CD4-positive, alpha-beta T cell treated with Interferon alpha-2 for 1 hour (primary cell): ENCODE measurements at regions not wholly inside any gene's neighbourhood (a gene's known extent, or its start where the extent isn't known, plus 50 kb on each side); places are given as distances from the start of the nearest gene placed in this dataset.
A peak's percentile ranks its signal among the peaks of the same experiment; 100 is the strongest.

Experiments
- DNase-seq, 2 donors: peaks; one replicate each; pipeline ENCODE4 v3.0.0-alpha.2; 2020 to 2022

DNA sequence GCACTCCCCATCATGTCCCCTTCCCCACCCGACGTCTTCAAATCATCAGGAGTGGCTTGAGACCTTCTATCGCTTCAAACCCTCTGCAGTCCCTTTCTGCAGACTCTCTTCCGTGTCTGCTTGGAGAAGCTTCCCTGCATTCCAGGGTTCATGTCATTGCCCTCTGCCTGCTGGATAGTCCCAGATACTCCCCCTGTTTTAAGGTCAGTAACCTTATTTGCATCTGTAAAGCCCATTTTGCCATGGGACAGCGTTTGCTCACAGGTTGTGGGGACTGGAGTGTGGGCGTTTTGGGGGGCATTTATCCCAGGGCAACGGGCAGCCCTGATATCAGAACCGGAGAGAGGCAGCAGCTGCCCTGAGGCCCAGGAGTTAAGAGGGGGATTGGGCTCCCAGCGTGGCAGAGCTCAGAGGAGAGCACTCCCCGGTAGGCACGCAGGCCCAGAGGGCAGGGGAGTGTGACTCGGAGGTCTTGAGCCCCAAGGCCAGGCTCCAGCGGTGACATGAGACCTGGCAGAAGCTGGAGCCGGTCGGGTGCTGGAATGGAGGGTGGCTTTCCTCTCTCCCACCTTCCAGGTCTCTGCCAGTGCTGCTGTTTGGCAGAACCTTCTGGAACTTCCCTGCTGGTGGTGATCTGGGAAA lies 73.8 kb downstream of the RTP5 start:
- DNase-seq, result no peak

DNA sequence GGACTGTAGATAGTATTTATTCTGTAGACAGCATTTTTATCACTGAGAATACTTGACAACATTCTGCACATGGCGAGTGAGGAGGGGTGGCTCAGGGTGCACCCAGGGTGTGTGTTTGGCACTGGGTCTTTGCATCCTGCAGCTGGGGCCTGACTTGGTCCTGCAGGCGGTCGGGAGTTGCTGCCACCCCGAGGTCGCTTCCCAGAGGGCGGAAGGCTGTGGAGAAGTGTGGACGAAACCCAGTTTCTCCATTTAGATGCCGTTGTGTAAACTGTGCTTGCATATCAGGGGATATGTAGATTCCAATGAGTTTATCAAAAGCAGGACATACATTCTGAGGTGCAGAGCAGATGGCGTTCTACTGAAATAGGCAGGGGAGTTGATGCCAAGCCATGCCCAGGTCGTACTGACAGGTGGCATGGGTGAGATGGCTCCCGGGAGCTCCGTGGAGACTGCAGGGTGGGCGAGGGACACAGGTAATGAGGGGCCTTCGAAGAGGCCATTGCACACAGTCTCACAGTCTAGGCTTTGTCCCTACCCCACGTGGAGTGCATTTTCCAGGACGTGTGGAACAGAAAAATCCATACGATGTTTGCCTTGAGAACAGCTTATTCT lies 74.5 kb downstream of the RTP5 start:
- no peak for DNase-seq

DNA sequence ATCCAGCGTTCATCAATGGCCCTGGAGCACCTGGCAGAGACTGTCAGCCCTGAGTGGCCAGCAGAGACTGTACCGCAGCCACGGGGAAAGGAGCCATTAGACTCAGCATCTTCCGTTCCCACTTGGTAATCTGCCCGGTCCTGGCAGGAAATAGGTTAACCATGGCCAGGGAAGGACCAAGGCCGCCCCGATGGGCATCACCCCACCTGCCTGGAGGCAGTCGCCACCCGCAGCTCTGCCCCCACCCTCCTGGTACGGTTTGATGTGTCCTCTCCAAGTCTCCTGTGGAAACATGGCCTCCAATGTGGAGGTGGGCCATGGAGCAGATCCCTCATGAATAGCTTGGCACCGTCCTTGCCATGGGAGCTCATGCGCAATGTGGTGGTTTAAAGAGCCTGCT lies 75.3 kb downstream of the RTP5 start:
- DNase-seq, result no peak

DNA sequence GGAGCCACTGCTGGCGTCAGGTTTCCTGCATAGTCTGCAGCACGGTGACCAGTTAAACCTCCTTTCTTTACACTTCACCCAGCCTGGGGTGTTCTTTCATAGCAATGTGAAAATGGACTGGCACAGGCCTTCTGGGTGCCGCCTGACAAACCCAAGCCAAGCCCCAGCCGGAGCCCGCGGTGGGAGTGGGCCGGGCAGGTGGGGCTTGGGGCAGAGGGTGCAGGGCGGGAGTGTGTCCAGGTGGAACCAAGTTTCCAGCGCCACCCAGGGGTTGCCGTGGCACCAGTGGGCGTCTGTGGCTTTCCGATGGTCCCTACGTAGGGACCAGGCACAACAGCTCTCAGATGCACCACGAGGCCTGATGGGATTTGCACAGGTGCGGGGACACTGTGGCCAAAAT lies 75.8 kb downstream of the RTP5 start:
- DNase-seq, result no peak

DNA sequence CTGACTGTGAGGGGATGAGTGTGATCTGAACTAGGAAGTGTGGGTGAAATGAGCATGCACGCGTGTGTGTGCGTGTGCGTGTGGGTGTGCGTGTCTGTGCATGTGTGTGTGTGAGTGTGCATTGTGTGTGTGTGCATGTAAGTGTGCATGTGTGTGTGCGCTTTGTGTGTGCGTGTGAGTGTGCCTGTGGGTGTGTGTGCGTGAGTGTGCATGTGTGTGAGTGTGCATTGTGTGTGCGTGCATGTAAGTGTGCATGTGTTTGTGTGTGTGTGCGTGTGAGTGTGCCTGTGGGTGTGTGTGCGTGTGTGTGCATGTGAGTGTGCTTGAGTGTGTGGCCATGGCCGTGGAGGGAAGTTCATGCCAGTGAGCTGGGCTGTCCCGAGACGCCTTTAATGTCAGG lies 76.3 kb downstream of the RTP5 start:
- DNase-seq, result no peak

DNA sequence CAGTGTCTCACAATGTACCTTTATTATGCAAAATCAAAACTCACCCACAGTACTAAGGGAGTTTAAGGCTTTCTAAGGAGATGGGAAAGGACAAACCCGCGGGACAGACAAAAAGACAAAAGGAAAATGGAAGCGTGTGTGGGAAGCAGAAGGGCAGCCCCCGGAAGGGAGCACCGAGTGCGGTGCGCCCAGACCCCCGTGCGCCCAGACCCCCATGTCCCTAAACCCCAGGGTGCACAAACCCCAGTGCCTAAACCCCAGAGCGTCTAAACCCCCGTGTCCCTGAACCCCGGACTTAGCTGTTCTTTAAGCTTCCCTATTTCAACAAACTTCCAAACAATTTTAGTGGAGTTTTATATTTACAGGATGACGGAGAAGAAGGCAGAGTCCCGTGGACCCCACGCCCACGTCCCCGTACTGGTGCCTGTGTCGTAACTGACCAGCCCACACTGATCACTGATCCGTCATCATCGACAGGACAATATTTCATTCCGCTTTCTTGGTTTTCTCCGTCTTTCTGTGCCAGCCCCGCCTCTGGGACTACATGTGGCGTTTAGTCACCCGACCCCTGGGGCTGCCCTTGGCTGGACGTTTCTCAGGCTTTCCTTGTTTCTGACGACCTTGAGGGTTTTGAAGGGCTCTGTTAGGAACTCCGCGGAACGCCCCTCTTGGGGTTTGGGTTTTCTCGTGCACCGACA lies 76.9 kb downstream of the RTP5 start:
- no peak for DNase-seq

DNA sequence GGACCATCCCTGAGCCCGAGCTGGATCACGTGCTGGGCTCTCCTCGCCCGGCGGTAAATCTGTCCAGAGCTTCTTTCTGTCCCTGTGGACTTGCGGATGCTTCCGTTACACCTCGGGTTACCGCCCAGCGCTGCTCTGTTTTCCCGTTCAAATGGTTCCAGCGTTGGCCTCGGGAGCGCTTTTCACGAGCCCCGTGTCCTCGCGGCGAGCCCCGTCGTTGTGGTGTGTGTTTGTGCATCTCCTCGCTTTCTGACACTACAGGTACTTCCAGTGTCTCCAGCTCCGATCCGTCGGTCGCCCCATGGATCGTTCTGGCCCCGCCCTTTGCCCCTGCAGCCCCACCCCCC lies 77.4 kb downstream of the RTP5 start:
- no peak for DNase-seq

DNA sequence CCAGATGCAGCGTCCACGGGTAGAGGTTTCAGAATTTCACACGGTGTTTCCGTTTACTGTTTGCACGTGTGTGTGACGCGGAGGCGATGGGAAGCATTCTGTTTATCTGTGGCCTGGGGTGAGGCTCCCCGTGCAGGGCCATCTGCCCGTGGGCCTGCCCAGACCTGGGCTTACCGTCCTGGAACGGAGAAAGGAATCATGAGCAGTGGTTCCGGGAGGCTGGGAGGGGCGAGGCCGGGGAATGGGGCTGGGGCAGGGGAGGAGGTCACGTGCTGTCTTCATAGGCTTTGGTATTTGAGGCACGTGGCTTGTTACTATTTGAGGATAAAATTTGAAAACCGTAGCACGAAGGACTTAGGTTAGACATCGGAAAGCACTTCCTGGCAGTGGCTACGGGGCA lies 77.9 kb downstream of the RTP5 start:
- DNase-seq, result no peak

DNA sequence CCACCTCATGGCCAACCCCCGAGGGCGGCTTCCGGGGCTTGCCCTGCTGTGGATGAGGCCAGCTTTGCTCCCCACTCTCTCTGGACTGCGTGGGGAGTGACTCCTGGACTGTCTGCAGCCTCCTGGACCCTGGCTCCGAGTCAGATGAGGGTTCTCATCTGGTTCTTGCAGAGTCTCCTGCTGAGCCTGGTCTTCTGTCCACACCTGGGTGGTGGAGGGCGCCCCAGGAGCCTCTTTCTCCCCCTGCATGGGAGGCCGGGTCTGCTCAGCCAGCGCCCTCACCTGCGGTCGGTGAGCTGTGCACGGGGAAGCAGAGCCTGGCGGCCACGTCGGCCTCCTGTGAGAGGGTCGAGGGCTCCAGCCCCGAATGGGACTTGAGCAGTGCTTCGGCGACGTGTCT lies 78.3 kb downstream of the RTP5 start:
- DNase-seq, result no peak

DNA sequence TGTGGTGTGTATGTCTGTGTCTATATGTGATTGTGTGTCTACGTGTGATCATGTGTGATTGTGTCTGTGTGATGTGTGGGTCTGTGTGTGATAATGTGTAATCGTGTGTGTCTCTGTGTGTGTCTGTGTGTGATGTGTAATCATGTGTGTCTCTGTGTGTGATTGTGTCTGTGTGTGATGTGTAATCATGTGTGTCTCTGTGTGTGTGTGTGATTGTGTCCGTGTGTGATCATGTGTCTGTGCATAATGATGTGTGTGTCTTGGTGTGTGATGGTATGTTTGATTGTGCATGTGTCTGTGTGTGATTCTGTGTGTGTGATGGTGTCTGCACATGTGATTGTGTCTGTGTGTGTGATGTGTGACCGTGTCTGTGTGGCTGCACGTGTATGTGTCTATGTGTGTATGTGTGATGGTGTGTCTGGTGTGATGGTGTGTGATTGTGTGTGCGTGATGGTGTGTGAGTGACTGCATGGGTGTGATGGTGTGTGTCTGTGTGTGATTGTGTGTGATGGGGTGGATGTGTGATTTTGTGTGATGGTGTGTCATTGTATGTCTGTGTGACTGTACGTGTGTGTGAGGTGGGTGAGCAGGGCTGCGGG lies 78.9 kb downstream of the RTP5 start:
- no peak for DNase-seq

DNA sequence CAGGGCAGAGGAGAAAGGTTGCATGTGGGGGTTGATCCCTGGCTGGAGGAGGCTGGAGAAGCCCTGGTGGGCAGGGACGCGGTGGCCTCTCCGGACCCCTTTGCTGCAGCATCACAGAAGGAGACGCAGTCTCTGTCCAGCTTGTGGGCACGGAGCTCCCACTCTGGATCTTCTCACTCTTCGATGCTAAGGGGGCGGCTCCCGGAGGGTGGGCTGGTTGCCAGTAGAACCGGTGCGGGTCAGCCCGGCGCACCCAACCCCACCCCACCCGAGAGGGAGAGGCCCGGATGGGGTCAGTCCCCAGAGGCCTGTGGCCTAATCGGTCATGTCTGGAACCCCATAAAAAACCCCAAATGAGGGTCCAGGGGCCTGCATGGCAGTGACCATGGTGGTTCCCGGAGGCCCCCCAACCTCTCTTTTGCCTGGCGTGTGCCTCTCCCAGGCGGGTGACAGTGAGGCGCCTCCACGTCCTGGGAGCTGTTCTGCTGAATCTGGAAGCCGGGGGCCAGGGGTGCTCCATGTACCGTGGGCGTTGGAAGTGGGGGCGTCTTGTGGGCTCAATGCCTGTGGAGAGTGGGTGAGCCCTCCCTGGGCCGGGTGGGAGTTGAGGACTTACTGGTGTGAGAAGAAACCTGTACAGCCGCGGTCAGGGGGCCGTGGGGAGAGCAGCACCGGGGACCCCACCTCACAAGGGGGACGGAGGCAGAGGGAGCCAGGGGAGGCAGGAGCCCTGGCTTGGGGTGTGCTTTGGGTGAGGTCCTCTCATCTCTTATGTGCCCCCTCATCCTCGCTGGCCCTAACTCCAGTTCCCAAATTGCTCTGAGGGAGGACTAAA lies 79.6 kb downstream of the RTP5 start:
- DNase-seq, result no peak

DNA sequence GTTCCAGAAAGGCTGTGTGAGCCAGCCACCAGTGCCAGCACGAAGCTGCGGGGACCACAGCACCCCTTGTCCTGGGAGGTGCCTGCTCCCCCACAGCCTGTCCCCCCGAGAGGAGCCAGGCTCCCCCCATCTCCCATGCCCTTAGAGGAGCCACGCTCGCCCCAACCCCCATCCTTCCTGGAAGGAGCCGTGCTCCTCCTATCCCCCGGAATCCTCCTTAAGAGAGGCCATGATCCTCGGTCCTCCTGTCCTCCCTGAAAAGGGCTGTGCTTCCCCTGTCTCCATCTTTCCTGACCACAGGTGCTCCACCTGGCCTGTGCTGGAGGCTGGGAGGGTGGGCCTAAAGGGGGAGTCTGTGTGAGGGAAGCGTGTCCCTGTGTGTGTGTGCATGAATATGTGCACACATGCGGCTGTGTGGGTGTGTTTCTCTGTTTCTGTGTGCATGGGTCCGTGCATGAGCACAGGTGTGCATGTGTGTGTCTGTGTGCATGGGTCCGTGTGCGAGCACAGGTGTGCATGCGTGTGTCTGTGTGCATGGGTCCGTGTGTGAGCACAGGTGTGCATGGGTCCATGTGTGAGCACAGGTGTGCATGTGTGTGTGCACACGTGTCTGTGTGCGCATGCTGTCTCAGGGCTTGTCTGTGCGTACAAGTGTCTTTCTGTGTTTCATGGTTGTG lies 80.3 kb downstream of the RTP5 start:
- DNase-seq, result no peak

DNA sequence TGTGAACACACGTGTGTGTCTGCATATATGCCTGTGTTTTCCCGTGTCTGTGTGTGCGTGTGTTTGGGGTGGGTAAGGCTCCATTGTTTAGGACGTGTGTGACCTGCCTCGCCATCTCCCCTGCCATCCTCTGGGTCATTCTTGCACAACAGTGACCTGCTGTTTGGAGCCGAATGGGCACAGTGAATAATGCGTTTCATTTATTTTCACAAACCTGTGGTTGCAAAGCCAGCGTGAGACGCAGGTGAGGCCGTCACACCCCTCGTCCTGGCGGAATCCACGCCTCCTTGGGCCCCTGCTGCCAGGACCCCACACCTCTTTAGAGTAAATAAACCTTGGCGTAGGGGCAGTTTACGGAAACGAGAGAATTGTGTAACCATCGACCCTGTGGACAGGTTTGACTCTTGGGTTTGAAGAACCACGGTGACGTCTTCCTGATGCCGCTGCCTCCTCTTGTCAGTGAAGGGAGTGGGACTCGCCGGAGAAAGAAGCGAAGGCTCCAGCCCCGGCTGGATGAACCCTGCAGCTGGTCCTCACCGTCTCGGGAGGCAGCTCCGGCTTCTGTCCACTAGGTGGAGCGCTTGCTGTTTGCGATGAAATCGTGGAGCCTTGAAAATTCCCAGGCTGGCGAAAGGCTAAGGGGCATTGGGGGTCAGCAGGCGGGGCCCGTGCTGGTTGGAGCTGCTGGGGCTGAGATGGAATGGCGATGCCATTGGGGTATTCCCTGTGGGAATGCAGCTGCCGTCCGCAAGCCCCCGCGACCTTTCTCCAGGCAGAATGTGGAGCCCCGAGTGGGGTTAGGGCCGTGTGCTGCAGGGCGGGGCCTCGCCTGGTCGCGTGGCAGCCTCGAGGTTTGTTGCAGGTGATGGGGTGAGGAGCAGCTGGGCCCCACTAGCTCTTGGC lies 81.1 kb downstream of the RTP5 start:
- peak; percentile 50 to 62 for DNase-seq

DNA sequence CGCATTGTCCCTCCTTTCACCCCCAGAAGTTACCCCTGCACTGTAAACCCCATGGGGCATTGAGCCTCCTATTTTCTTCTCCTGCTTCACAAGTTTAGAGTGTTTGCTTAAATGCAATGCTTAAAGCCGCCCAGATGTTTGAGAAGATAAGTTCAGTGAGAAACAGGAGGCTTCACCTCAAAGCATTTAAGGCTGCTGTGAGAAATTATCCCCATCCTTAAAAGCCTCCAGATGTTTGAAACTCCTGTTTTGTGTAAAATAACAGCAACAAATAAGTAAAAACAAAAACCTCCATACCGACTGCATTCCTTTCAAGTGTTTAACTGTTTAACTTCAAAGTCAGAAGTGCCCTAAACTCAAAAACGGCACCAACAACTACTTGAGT lies 81.8 kb downstream of the RTP5 start:
- no peak for DNase-seq

DNA sequence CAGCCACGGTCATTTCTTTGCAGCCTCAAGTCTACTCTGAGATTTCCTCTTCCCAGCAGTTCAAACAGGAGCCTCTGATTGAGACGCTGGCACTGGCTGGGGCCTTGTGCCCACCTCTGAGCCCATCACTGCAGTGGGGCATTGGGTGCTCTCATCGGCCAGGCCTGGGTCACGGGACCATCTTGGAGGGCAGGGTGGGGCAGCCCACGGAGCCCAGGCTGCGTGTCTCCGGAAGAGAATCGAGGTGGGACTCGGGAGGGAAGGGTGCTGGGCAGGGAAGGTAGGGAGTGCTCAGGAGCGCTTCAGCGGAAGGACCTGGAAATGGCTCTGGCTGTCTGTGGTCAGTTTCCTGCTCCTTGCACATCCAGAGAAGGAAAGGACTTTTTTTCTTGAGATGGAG lies 82.4 kb downstream of the RTP5 start:
- no peak for DNase-seq

DNA sequence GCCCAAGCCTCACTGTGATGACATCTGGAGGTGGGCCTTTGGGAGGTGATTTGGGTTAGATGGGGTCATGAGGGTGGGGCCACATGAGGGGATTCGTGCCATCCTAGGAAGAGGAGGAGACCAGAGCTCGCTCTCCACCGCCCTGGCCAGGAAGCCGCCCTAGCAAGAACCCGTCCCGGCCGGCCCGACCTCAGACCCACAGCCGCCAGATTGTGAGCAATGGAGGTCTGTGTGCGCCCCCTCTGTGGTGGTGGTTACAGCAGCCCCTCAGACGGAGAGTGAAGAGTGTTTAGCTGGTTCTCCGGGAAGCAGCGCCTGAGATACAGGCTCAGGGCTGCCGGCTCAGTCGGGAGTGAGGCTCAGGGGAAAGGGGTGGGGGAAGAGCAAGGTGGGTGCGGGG lies 83.3 kb downstream of the RTP5 start:
- DNase-seq, result no peak

DNA sequence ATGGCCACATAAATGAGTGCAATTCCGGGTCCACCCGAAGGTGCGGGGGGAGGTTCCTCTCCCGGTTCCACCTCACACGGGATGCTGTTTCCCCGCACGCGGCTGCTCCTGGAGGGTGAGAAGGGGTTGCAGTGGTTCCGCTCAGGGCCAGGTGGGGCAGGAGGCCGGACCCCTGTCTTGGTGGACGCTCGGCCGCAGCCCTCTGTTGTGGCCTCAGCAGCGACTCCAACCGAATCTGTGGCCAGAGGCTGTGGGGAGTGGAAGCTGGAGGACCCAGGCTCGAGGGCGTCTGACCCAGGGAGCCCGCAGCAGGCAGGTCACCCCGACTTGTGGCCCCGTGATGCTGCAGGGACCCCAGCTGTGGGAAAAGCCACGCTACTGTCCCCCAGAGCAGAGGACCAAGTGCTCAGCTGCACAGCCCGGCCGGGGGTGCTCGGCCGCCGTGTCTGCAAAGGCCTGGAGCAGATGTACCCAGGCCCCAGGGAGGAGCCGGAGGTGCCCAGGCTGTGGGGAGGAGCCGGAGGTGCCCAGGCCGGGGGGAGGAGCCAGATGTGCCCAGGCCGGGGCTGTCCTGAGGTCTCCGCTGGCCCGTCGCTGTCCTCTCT lies 83.9 kb downstream of the RTP5 start:
- DNase-seq, result no peak

DNA sequence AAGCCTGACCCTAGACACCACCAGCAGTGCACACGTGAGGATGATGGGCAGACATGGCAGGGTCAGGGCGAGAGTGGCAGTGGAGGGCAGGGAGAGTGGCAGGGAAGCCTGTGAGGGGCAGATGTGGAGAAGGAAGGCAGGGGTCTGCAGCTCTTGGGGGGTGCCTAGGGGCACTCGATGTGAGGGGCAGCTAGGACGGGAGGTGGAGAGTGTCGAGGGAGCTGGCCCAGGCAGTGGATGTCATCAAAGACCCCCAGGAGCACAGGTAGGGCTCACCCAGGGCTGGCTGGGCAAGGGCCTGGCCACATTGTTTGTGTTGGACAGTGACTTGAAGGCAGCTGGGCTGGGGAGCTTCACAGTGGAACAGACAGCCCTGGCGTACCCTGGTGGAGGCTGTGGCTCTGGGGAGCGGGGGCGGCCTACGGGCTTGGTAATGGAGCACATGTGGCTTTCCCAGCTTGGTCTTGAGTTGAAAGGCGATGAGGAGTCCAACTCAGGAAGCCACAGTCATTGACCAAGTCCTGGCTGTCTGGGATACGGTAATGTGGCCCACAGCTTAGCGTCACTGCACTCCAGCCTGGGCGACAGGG lies 87.1 kb downstream of the RTP5 start:
- no peak for DNase-seq

DNA sequence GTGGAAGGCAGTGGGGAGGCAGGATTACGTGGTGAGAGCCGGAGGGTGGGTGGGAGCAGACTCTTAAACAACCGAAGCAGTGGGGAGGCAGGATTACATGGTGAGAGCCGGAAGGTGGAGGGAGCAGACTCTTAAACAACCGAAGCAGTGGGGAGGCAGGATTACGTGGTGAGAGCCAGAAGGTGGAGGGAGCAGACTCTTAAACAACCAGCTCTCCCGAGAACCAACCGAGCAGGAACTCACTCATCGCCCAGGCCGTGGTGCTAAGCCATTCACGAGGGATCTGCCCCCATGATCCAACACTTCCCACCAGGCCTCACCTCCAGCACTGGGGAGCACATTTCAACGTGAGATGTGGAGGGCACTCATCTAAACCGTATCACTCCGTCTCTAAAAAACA lies 87.7 kb downstream of the RTP5 start:
- no peak for DNase-seq

DNA sequence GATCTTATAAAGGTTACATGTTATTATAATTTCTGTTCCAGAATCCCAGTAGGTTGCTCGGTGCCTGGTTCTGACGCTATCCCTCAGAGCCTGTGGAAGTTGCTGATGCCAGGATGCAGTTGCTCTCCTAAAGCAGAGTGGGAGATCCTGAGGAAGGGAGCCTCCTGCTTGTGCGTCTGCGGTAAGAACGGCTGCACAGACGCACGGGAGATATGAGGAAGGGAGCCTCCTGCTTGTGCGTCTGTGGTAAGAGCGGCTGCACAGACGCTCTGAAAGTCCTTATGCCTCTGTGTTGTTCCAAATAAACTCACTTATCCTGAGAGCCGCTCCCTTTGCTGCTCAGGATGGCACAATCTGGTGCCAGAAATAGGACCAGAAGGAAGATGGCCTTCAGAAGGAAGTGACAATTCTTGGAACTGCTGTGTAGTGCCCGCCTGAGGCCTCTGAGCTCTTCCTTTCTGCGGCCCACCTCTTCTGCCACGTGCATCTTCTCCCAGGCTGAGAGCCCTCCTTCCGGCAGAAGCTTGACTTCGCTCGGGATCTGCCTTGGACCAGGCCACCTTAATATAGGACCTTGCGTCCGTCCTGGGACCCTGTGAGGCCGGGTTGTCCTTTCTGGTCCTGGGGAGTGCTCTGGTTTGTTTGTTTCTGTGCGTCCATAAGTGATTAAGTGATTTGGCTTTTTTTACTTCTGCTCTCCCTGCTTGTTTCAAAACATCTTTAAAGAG lies 89.5 kb downstream of the RTP5 start:
- DNase-seq, result no peak
